HG03432 (cell line): ENCODE measurements at regions not wholly inside any gene's neighbourhood (a gene's known extent, or its start where the extent isn't known, plus 50 kb on each side); places are given as distances from the start of the nearest gene placed in this dataset.

Experiments used
- ATAC-seq: cut with Tn5 transposase; IDR thresholded peaks from one replicate; pipeline ENCODE4 v1.9.1; 2021; ENCODE audit warnings: mild to moderate bottlenecking, moderate library complexity; ENCODE audit not compliant: unreplicated experiment

DNA sequence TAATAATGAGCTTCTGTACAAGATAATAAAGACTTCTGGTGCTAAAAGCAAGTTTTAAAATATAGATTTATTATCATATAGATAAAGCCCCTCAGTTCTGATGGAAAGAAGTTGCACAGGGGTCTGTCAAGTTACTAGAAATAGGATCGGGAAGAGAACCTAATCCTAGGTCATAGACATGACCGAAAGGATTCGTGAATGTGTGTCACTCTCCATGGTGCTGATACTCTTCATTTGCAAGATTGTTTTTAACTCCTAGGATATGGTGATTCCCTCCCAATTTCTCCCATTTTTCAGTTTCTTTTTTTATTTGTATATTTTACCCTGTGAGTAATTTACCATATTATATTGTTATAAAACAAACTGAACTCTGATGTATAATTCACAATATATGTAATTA is 58.9 kb upstream of the CTNNA2 start:
- no peak for ATAC-seq

- no peak for ATAC-seq
Measured at GRCh38 chr2:79452651-79453050, 60.2 kb upstream of the CTNNA2 start.

DNA sequence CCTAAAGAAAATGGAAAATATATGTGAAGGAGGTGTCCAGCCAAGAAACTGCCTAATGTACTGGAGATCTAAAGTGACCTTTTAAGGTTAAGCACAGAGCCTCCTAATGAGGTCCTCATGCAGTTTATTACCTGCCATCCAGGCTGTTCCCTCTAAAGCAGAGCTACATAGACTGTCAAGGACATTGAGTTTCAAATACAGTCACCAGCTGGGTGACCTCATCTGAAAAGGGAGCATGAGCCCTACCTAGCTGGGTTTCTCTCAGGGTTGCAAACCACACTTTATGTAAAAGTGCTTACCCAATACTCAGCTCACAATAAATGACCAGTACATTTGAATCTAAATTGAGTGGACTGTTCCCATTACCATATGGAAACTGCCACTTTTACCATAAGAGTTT is 65.4 kb upstream of the CTNNA2 start:
- no peak for ATAC-seq

GRCh38 chr2:79446313-79446712 is 66.5 kb upstream of the CTNNA2 start:
- no peak for ATAC-seq

DNA sequence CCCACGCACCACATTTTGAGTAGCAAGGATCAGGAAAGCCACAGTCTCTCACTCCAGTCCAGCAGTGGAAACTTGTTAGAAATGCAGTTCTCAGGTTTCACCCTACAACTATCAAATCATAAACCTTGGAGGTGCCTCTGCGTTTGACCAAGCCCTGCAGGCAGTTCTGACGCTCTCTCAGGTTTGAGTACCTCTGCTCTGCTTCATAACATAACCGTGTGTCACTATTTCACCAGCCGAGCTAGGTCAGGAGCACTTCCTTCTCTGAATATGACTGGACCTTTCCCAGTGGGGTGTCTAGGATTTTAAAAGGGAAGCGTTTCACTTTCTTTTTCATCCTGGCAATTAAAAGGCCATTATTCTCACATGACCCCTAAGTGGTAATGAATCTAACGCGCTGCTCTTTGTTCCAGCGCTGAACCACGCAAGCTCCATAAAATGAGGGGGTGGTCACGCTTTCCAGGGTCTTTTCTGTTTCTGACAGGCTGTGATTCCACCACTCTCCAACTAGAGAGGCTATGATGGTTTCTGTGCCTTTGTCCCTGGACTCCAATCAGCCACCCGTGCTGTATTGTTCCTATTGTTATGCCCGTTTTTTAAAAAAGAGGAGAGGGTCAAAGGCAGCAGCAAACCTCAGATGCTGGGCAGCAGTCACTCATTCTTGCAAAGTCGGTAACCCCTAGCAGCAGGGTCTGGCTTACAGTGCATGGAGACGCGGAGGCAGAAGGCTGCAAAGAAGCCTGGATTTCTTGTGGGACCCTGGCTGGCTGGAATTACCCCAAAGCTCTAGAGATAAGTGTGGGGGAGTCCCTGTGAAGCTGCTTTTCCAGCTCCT is 75.2 kb upstream of the CTNNA2 start:
- ATAC-seq, result no peak

DNA sequence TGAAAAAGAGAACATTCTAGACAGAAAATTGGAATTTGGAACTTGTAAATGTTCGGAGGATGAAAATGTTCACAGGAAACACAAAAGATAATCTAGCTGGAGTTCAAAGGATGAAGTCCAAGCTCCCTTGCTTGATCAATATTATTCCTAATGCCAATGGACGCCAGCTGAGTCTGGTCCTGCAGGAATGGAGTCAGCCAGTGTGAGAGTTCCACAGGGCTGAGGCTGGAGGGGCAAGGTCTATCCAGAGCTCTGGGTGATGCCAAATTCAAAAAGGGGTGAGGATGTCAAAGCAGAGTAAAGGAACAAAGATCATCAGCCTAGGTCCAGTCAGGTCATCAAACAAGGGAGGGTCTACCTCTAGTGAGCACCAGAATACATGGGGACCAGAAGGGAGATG is 78.5 kb upstream of the CTNNA2 start:
- ATAC-seq, result no peak

GRCh38 chr2:79432731-79433146 is 80.1 kb upstream of the CTNNA2 start:
- ATAC-seq, result no peak

DNA sequence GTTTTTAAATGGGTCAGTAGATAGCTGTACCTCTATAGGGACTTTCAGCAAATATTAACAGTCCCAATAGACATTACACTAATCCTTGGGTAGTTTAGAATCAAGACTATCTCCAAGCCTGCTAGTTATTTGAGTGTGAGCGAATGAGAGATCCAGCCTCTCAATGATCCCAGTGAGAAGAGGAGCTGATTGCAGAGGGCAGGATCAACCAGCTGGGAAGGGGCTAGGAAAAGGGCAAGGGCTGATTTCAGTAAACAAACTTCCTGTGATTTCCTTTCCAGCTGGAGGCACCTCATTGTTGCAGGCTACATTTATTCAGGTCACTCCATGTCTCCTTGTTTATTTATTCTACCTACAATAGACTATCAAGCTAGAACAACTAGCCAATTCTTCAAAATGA is 84.1 kb upstream of the CTNNA2 start:
- no peak for ATAC-seq

DNA sequence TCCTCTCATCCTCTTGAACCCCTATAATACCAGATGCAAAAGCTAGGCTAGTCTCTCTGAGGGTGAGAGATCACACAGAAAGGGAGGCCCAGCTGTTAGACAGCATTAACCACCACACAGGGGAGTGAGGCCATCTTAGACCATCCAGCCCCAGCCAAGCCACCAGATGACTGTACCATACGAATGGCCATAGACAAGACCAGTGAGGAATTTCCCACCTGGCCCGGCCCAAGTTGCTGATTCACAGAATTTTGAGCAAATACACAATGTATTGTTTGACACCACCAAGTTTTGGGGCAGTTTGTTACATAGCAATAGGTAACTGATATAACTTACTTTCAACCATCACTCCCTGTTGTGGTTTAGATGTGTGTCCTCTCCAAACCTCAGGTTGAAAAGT is 98.2 kb upstream of the CTNNA2 start:
- no peak for ATAC-seq

- ATAC-seq, result no peak
Measured at GRCh38 chr2:79394485-79394859, 118.4 kb upstream of the CTNNA2 start.

GRCh38 chr2:79393806-79394484 is 118.9 kb upstream of the CTNNA2 start:
- ATAC-seq, result no peak

DNA sequence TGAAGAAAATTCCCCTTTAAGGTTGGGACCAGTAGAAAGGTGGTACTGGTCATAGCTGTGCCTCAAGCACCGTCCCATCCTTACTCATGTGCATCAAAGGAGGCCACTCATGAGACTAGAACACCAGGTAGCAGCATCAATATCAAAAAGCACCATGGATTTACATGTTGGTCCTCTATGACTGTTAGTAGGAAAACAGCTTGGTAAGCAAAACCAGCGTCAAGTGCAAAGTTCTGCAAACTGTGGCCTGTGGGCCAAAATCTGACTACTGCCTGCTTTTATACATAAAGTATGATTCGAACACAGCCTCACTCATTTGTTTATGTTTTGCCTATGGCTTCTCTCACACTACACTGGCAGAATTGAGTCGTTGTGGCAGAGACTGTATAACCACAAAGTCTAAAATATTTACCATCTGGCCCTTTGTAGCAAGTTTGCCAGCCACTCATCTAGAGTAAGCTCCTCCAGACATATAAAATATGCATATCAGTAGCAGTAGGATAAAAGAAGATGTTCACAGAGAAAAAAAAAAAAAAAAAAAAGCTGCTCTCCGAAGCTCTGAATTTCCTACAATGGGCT is 119.7 kb upstream of the CTNNA2 start:
- ATAC-seq, result no peak

DNA sequence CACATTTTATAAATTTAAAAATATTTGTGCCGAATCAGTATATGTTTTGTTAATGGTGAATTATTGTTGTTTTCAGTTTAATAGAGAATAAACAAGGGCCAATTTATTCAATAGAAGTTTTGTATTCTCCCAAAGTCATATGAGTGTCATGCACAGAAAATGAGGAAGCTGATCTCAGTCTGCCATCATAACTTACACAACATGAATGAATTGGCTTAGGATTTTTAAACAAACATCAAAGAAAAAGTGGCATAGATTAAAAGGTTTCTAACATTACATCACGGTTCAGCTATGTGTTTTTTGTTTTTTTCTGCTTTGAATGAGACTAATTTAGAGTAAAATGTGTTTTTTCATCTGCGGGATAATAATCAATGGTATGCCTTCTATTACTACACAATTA is 123.4 kb upstream of the CTNNA2 start:
- no peak for ATAC-seq

GRCh38 chr2:79388024-79388423 is 124.8 kb upstream of the CTNNA2 start:
- ATAC-seq, result no peak

DNA sequence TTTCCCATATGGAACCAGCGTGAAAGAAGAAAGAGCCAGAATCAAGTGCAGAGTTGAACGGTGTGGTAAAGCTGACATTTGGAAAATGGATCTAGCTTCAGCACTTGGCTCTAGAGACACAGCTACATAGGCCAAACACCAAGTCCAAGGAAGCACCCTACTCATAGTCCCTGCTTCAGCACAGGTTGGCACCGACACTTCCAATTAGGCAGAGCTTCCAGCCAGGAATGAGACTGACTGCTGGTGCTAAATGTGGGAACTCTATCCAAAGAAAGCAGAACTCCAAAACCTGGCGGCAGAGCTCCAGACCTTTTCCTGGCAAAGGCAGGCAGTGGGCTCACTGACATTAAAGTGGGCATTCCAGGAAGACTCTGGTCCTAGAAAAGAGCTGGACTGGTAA is 125.4 kb upstream of the CTNNA2 start:
- ATAC-seq, result no peak

DNA sequence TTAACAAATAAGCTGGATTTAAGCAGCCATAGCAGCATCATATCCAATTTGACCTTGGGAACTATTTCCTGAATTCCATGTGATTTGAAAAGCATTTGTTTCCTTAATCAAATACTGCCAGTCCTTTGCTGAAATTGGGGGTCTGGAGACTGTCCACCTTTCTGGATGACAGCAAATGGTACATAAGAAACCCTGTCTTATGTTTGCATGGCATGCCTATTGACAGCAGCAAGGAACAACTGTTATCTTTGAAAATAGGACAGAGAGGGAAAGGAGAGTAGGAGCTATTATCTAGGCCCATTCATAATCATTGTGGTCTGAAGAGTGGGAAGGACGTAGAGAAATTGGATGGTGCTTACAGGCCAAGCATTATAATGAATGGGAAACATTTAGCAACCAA is 129.2 kb upstream of the CTNNA2 start:
- ATAC-seq, result no peak

DNA sequence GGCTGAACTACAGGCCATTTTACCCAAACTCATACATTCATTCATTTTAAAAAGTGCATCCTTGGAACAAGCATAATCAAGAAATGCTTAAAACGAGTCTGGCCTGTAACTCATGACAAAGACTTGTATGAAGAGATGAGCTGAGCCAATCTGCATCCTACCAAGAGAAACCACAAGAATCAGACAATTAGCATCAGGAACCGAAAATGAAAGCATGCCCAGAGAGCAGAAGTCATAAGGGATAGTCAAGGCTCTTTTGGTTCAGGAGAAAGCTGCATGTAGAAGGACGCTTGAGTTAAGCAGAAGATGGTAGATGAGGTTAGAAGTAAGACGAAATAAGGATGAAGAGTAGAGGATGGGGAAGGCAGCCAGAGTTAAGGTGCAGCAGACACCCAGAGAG is 137.0 kb upstream of the CTNNA2 start:
- ATAC-seq, result no peak

DNA sequence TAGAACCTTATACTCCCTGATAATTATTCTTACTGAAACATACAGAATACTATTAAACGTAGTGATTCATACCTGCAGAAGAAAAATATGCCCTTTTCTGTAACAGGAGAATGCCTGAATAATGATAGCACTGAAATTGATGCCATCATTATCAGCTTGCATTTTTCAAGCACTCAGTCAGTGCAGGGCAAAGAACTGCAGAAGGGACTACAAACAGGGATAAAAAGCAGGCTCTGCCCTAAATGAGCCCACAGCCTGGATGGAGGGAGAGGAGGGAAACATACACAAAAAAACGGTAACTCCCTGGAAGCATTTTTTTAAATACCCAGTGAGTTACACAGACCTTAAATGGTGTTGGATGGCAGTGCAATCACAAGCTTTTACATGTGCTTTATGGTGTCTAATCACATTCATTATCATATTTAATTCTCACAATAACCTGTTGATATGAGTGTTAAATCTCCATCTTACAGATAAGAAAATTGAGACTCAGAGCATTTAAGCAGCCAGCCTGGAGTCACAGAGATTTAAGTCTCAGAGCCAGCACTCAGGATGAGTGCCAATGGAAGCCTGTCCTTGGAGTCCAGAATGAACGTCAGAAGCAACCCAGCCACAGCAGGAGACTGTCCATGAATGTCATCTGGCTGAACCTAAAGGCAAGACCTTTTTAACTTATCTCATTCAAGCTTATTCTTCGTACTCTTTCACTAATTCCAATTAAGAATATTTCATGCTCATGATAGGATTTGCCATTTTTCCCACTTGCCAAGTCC is 139.3 kb upstream of the CTNNA2 start:
- ATAC-seq, result no peak

GRCh38 chr2:79370976-79371538 is 141.8 kb upstream of the CTNNA2 start:
- no peak for ATAC-seq

GRCh38 chr2:79369127-79369526 is 143.7 kb upstream of the CTNNA2 start:
- ATAC-seq, result no peak

GRCh38 chr2:79368116-79368630 is 144.7 kb upstream of the CTNNA2 start:
- ATAC-seq, result no peak
